GM12878 (cell line): ENCODE measurements at regions not wholly inside any gene's neighbourhood (a gene's known extent, or its start where the extent isn't known, plus 50 kb on each side); places are given as distances from the start of the nearest gene placed in this dataset.

ENCODE experiments used
- ATAC-seq: fragments of 200-7000 bp; cut with Tn5 transposase; 3 replicates; pipeline ENCODE4 v1.9.1; 2020; ENCODE audit warnings: mild to moderate bottlenecking, moderate library complexity
- BruUV-seq: library from RNA; stranded (reverse); fragments of 400-500 nt; replicated peaks from 2 replicates; lab custom pipeline; 2021; lab: Mats Ljungman, UMichigan
- CTCF ChIA-PET: fragments of 300-600 bp; sonication (Branson Sonifier 250); formaldehyde crosslinking; extraction: SDS; loops from one replicate; lab custom pipeline; 2021; ENCODE audit warnings: inconsistent platforms; lab: Yijun Ruan, JAX
- POLR2A ChIA-PET: fragments of 350-600 bp; formaldehyde crosslinking; extraction: SDS; loops from one replicate; lab custom pipeline; 2021; ENCODE audit warnings: inconsistent platforms; lab: Charles Lee
- RAD21 ChIA-PET: fragments of 300-600 bp; sonication (Branson Sonifier 250); formaldehyde crosslinking; loops from one replicate; lab custom pipeline; 2023; ENCODE audit warnings: antibody characterized with exemption; ENCODE audit not compliant: unreplicated experiment; lab: Charles Lee
- SMC1A ChIA-PET: fragments of 300-600 bp; sonication (Branson Sonifier 250); formaldehyde crosslinking; loops from one replicate; lab custom pipeline; 2023; ENCODE audit not compliant: unreplicated experiment, uncharacterized antibody; lab: Charles Lee
- DNase-seq: peaks from one replicate; pipeline ENCODE4 v3.0.0-alpha.2; 2011; ENCODE audit warnings: low read depth, low spot score
- FAIRE-seq: peaks from 3 replicates; lab custom pipeline; 2011; peaks lifted over from hg19 to GRCh38; lab: Jason Lieb, UNC
- H2AFZ ChIP-seq: 2 replicates; pipeline ENCODE4 v1.6.0; 2011; ENCODE audit warnings: low read depth, low read length, control low read depth; ENCODE audit not compliant: control insufficient read depth
- H3K27ac ChIP-seq: 2 replicates; pipeline ENCODE4 v1.5.1; 2011; ENCODE audit warnings: control low read depth; ENCODE audit not compliant: control insufficient read depth, insufficient read depth
- H3K27me3 ChIP-seq, 2 experiments: replicated peaks in 1 of 2; 2 replicates each; pipeline versions ENCODE4 v1.6.0 to v1.6.1; 2011; ENCODE audit warnings: low read length in 1 of 2; ENCODE audit not compliant: control insufficient read depth in 2 of 2, insufficient read depth in 2 of 2
- H3K36me3 ChIP-seq, 2 experiments: 2 replicates each; pipeline ENCODE4 v1.5.1; 2011; ENCODE audit warnings: low read length in 1 of 2; ENCODE audit not compliant: control insufficient read depth in 2 of 2, insufficient read depth in 2 of 2
- H3K4me1 ChIP-seq: 2 replicates; pipeline ENCODE4 v1.6.1; 2011; ENCODE audit warnings: mild to moderate bottlenecking, low read length, moderate library complexity, mixed read lengths; ENCODE audit not compliant: control insufficient read depth, insufficient read depth
- H3K4me2 ChIP-seq: 2 replicates; pipeline ENCODE4 v1.6.0; 2011; ENCODE audit warnings: control low read depth; ENCODE audit not compliant: control insufficient read depth, insufficient read depth
- H3K4me3 ChIP-seq: fragments of 200-600 bp; sonication (generic); 2 replicates; pipeline ENCODE4 v1.5.1; 2016
- H3K79me2 ChIP-seq: 2 replicates; pipeline ENCODE4 v1.6.0; 2011; ENCODE audit warnings: low read length; ENCODE audit not compliant: control insufficient read depth, insufficient read depth
- H3K9ac ChIP-seq: 2 replicates; pipeline ENCODE4 v1.8.0; 2011; ENCODE audit warnings: low read length, control low read depth, mixed read lengths; ENCODE audit not compliant: control insufficient read depth, insufficient read depth
- H3K9me3 ChIP-seq: replicated peaks from 3 replicates; pipeline ENCODE4 v1.5.1; 2011; ENCODE audit warnings: mild to moderate bottlenecking, low read length; ENCODE audit not compliant: control insufficient read depth, insufficient read depth
- H4K20me1 ChIP-seq: 2 replicates; pipeline ENCODE4 v1.6.0; 2011; ENCODE audit not compliant: control insufficient read depth, insufficient read depth
- CHD2 ChIP-seq: IDR thresholded peaks from 2 replicates; pipeline ENCODE4 v1.6.1; 2011; ENCODE audit warnings: low read depth, low read length, improper control_type of control experiment, borderline replicate concordance
- CREM ChIP-seq: IDR thresholded peaks from 2 replicates; pipeline ENCODE4 v1.6.1; 2014; ENCODE audit warnings: antibody characterized with exemption, low read depth
- DPF2 ChIP-seq: fragments of 450-650 bp; IDR thresholded peaks from 2 replicates; pipeline ENCODE4 v1.6.1; 2017; ENCODE audit warnings: mild to moderate bottlenecking
- KDM1A ChIP-seq: fragments of 200-600 bp; sonication (generic); IDR thresholded peaks from 2 replicates; pipeline ENCODE4 v1.6.1; 2016; ENCODE audit warnings: borderline replicate concordance
- MYC ChIP-seq: IDR thresholded peaks from 2 replicates; pipeline ENCODE4 v1.6.1; 2011; ENCODE audit warnings: mild to moderate bottlenecking, low read length, moderate library complexity, inconsistent platforms; ENCODE audit not compliant: insufficient read depth, insufficient replicate concordance, insufficient read length, severe bottlenecking
- NKRF ChIP-seq: fragments of 450-650 bp; conservative IDR thresholded peaks from 2 replicates; pipeline ENCODE4 v1.6.1; 2017; ENCODE audit warnings: mild to moderate bottlenecking, moderate library complexity
- PAX5 ChIP-seq: IDR thresholded peaks from 2 replicates; pipeline ENCODE4 v1.6.1; 2011; ENCODE audit warnings: low read depth, low read length, borderline replicate concordance
- PKNOX1 ChIP-seq: fragments of 450-650 bp; IDR thresholded peaks from 2 replicates; pipeline ENCODE4 v1.6.1; 2016; ENCODE audit warnings: mild to moderate bottlenecking
- POLR2AphosphoS2 ChIP-seq: IDR thresholded peaks from 2 replicates; pipeline ENCODE4 v1.6.1; 2011; ENCODE audit warnings: low read depth, mild to moderate bottlenecking, low read length, improper control_type of control experiment, moderate library complexity
- RFX5 ChIP-seq: IDR thresholded peaks from 2 replicates; pipeline ENCODE4 v1.6.1; 2011; ENCODE audit warnings: low read depth, low read length, improper control_type of control experiment
- RUNX3 ChIP-seq: IDR thresholded peaks from 2 replicates; pipeline ENCODE4 v1.6.1; 2012; ENCODE audit warnings: low read length, inconsistent platforms
- SIX5 ChIP-seq: IDR thresholded peaks from 2 replicates; pipeline ENCODE4 v1.6.1; 2011; ENCODE audit warnings: mild to moderate bottlenecking, low read depth, low read length, moderate library complexity; ENCODE audit not compliant: severe bottlenecking
- STAT3 ChIP-seq: IDR thresholded peaks from 2 replicates; pipeline ENCODE4 v1.6.1; 2011; ENCODE audit warnings: low read depth, low read length, improper control_type of control experiment
- WGBS: methylation state at CpG from one replicate; pipeline ENCODE4 v1.1.6; 2016; ENCODE audit warnings: low lambda C conversion rate; ENCODE audit not compliant: insufficient replicate concordance, insufficient coverage; ENCODE audit errors: missing lambda C conversion rate; 5-methylcytosine and 5-hydroxymethylcytosine counted together
- in situ Hi-C: fragments of 300-500 bp; cut with MboI; formaldehyde crosslinking; loops from 9 replicates; pipeline ENCODE4 v1.14.3; 2018; ENCODE audit warnings: mixed read lengths
- intact Hi-C: fragments of 100-400 bp; cut with micrococcal nuclease; formaldehyde crosslinking; loops from one replicate; pipeline ENCODE4 v1.14.2; 2022; ENCODE audit not compliant: unreplicated experiment
- TF ChIP-seq, protein P1 (sequence below): fragments of 450-650 bp; IDR thresholded peaks from 2 replicates; pipeline ENCODE4 v1.6.1; 2017; ENCODE audit warnings: low read depth, mild to moderate bottlenecking, moderate library complexity

DNA sequence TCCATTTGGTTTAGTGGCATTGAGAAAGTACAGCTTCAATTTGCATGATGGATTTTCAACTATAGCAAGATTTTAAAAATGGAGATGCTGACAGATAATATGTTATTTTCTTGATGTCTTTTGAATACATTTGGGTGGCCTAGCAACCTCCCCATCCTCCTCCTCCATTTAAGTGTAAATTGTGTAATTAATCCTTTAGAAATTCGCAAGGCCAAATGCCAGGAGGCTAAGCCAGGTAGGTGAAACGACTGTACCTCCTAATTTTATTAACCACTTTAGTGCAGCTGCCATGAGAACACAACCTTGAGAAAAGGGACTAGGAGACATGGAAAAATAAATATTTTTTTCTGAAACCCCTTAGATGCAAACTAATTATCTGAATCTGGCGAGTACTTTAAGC lies 248.8 kb downstream of the MRPS30 start:
- ChIA-PET RAD21 (no interaction called here), SMC1A (interaction anchor here (0.6 kb wide), 1 partner anchor 1395 kb away, joined by 3 read pairs; no protein-coding TSS in a partner anchor), CTCF (interaction anchor here (1.9 kb wide), 1 partner anchor 20 kb away, joined by 3 read pairs; no protein-coding TSS in a partner anchor), POLR2A (no interaction called here)
- TF ChIP-seq DPF2 = no peak
- no peak for TF ChIP-seq POLR2AphosphoS2
- TF ChIP-seq PAX5 = no peak
- no peak for TF ChIP-seq CREM
- TF ChIP-seq KDM1A = no peak
- TF ChIP-seq, protein P1, sequence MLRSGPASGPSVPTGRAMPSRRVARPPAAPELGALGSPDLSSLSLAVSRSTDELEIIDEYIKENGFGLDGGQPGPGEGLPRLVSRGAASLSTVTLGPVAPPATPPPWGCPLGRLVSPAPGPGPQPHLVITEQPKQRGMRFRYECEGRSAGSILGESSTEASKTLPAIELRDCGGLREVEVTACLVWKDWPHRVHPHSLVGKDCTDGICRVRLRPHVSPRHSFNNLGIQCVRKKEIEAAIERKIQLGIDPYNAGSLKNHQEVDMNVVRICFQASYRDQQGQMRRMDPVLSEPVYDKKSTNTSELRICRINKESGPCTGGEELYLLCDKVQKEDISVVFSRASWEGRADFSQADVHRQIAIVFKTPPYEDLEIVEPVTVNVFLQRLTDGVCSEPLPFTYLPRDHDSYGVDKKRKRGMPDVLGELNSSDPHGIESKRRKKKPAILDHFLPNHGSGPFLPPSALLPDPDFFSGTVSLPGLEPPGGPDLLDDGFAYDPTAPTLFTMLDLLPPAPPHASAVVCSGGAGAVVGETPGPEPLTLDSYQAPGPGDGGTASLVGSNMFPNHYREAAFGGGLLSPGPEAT = no peak
- no peak for TF ChIP-seq MYC
- Histone ChIP-seq H3K27me3 (no peaks in the 10 kb centered on the region), H3K79me2 (no peaks in the 10 kb centered on the region), H2AFZ (no peak overlapping the region), H3K27ac (no peak overlapping the region), H4K20me1 (no peaks in the 10 kb centered on the region), H3K9me3 (no peaks in the 10 kb centered on the region), H3K36me3 (no peaks in the 10 kb centered on the region), H3K4me1 (no peaks in the 10 kb centered on the region), H3K4me2 (no peak overlapping the region), H3K4me3 (no peak overlapping the region), H3K9ac (no peak overlapping the region)
- DNase-seq (no peak), ATAC-seq (no peak), FAIRE-seq (no peak)
- WGBS = 6% methylated on average over 3 of the region's 3 CpGs
- BruUV-seq = no TSS peak
- in situ Hi-C loops (no loop called here), intact Hi-C loops (no loop called here)

DNA sequence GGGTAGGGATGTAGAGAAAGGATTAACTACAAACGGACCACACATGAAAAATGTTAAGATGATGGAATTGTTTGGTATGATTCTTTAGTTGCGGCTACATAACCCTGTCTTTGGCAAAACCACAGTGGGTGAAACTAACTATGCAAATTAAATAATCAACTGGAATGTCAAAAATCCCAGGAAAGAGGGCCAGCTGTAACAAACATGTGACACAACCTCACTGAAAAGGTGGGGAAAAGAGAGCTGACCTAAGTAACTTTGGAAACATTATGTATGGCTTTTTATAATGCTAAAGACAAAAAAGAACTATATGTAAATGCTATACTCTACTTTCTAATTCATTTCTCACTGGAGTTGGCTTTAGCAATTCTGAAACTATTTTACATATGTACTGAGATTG lies 252.0 kb downstream of the MRPS30 start:
- BruUV-seq = no TSS peak
- SMC1A ChIA-PET = no interaction called here
- RAD21 ChIA-PET = no interaction called here
- CTCF ChIA-PET = no interaction called here
- in situ Hi-C loops (no loop called here), intact Hi-C loops (no loop called here)
- no peaks in the 10 kb centered on the region for H3K4me1 ChIP-seq
- FAIRE-seq (no peak), DNase-seq (no peak), ATAC-seq (no peak)
- POLR2A ChIA-PET = no interaction called here
- H3K9ac ChIP-seq = no peak overlapping the region
- H3K27me3 ChIP-seq = no peaks in the 10 kb centered on the region
- WGBS = 23% methylated on average over 2 of the region's 2 CpGs
- H2AFZ ChIP-seq = no peak overlapping the region
- H3K27ac ChIP-seq = no peak overlapping the region
- no peaks in the 10 kb centered on the region for H4K20me1 ChIP-seq
- no peak overlapping the region for H3K4me2 ChIP-seq
- H3K79me2 ChIP-seq = no peaks in the 10 kb centered on the region
- no peak overlapping the region for H3K4me3 ChIP-seq
- H3K9me3 ChIP-seq = no peaks in the 10 kb centered on the region
- no peaks in the 10 kb centered on the region for H3K36me3 ChIP-seq
- TF ChIP-seq PKNOX1 = no peak
- TF ChIP-seq CHD2 = no peak
- TF ChIP-seq RUNX3 = no peak
- TF ChIP-seq POLR2AphosphoS2 = no peak
- TF ChIP-seq NKRF = no peak
- TF ChIP-seq STAT3 = no peak
- no peak for TF ChIP-seq SIX5
- no peak for TF ChIP-seq RFX5
